ENCODE measurements at regions not wholly inside any gene's neighbourhood (a gene's known extent, or its start where the extent isn't known, plus 50 kb on each side); places are given as distances from the start of the nearest gene placed in this dataset.

GRCh38 chr20:7817286-7817685 lies 123.0 kb downstream of the HAO1 start:
- no peaks in the 10 kb centered on the region for H3K36me3 Mint-ChIP-seq (ENCODE audit: low read depth)
- no peaks in the 10 kb centered on the region for H3K4me1 Mint-ChIP-seq (ENCODE audit: low read depth)
- no peaks in the 10 kb centered on the region for H3K27me3 Mint-ChIP-seq
- intact Hi-C loops (cut with micrococcal nuclease), result no loop called here
- H3K9me3 Mint-ChIP-seq, result no peaks in the 10 kb centered on the region
- no peak overlapping the region for H3K27ac Mint-ChIP-seq
- H3K4me3 Mint-ChIP-seq, result no peak overlapping the region

DNA sequence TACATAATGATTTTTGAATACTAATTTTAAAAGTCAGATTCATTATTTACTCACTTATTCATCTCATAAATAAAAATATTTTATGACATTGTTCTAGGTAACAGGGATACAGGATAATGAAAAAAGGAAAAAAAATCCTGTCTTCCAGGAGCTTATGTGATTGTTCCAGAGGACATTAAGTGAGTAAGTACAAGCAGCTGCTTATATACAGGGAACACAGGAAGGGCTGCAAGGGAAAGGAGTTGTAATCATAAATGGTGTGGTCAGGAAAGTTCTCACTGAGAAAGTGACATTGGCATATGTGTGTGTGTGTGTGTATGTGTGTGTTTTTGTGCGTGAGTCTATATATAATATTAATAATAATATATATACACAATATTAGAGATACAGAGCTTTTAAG lies 121.8 kb downstream of the HAO1 start:
- intact Hi-C loops (cut with micrococcal nuclease), result no loop called here
- Mint-ChIP-seq H3K4me1 (ENCODE audit: low read depth) (no peaks in the 10 kb centered on the region), H3K4me3 (no peak overlapping the region), H3K36me3 (ENCODE audit: low read depth) (no peaks in the 10 kb centered on the region), H3K27ac (no peak overlapping the region), H3K27me3 (no peaks in the 10 kb centered on the region), H3K9me3 (no peaks in the 10 kb centered on the region)

- no peak overlapping the region for H3K4me3 Mint-ChIP-seq
- no peaks in the 10 kb centered on the region for H3K4me1 Mint-ChIP-seq (ENCODE audit: low read depth)
- H3K27me3 Mint-ChIP-seq, result no peaks in the 10 kb centered on the region
- no peak overlapping the region for H3K27ac Mint-ChIP-seq
- no peaks in the 10 kb centered on the region for H3K36me3 Mint-ChIP-seq (ENCODE audit: low read depth)
- no peaks in the 10 kb centered on the region for H3K9me3 Mint-ChIP-seq
- intact Hi-C loops (cut with micrococcal nuclease), result no loop called here
These were observed 119.4 kb downstream of the HAO1 start for GRCh38 chr20:7820897-7821296.

DNA sequence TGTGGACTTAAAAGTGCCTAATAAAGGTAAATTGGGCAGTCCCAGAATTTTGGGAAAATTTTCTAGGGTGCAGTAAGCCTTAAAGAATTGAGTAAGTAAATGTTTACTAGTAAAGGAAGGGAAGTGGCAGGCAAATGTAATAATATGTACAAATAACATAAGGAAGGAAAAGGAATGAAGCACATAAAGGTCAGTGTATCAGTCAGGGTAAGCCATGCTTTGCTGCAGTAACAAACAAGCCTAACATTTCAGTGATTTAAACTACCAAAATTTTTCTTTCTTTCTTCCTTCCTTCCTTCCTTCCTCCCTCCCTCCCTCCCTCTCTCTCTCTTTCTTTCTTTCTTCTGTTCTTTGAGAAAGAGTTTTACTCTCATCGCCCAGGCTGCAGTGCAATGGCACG lies 117.5 kb downstream of the HAO1 start:
- Mint-ChIP-seq H3K27ac (no peak overlapping the region), H3K36me3 (ENCODE audit: low read depth) (no peaks in the 10 kb centered on the region), H3K4me3 (no peak overlapping the region), H3K27me3 (no peaks in the 10 kb centered on the region), H3K9me3 (no peaks in the 10 kb centered on the region), H3K4me1 (ENCODE audit: low read depth) (no peaks in the 10 kb centered on the region)
- intact Hi-C loops (cut with micrococcal nuclease), result no loop called here

GRCh38 chr20:7828437-7828836 lies 111.8 kb downstream of the HAO1 start:
- H3K4me1 Mint-ChIP-seq (ENCODE audit: low read depth), result no peaks in the 10 kb centered on the region
- intact Hi-C loops (cut with micrococcal nuclease), result no loop called here
- no peak overlapping the region for H3K4me3 Mint-ChIP-seq
- no peaks in the 10 kb centered on the region for H3K36me3 Mint-ChIP-seq (ENCODE audit: low read depth)
- H3K27ac Mint-ChIP-seq, result no peak overlapping the region
- peaks cover 5% of the 10 kb centered on the region for H3K9me3 Mint-ChIP-seq
- H3K27me3 Mint-ChIP-seq, result no peaks in the 10 kb centered on the region

DNA sequence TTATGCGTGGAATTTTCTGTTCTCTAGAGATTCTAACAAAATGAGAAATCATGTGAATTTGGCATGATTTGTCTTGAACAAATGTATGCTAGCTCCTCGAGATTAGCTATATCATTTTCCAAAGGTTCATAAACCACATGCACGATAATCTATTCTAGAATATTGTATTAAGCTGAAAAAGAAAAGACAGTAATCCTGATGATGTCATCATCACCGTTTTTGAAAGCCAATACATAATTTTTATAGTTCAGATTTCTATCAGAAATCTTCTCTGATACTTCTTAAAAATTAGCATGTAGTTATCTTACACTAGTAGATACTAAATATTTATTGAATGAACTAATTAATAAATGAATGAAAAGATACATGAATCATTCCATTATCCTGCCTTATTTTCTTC lies 111.2 kb downstream of the HAO1 start:
- H3K4me3 Mint-ChIP-seq, result no peak overlapping the region
- peaks cover 10% of the 10 kb centered on the region for H3K9me3 Mint-ChIP-seq
- no peaks in the 10 kb centered on the region for H3K4me1 Mint-ChIP-seq (ENCODE audit: low read depth)
- no peak overlapping the region for H3K27ac Mint-ChIP-seq
- no peaks in the 10 kb centered on the region for H3K36me3 Mint-ChIP-seq (ENCODE audit: low read depth)
- intact Hi-C loops (cut with micrococcal nuclease), result no loop called here
- no peaks in the 10 kb centered on the region for H3K27me3 Mint-ChIP-seq

DNA sequence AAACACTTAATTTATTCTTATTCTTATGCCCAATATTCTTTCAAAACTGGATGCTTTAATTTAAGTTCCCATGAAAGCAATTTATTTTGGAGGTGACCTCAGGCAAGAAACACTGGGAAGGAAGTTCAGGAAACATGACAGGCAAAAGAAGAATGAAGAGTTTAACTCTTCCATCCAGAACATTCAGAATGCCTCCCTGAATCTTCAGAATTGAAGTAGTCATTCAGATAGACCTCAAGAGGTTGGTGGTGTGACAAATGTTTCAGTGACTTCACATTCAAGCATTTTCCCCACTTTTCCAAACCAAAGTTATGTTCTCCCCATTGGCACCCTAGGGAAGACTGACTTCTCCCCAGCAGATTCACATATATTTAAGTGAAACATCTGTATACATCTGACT lies 110.5 kb downstream of the HAO1 start:
- H3K4me1 Mint-ChIP-seq (ENCODE audit: low read depth), result no peaks in the 10 kb centered on the region
- H3K9me3 Mint-ChIP-seq, result peaks cover 16% of the 10 kb centered on the region
- no peak overlapping the region for H3K27ac Mint-ChIP-seq
- no peak overlapping the region for H3K4me3 Mint-ChIP-seq
- intact Hi-C loops (cut with micrococcal nuclease), result no loop called here
- H3K27me3 Mint-ChIP-seq, result no peaks in the 10 kb centered on the region
- no peaks in the 10 kb centered on the region for H3K36me3 Mint-ChIP-seq (ENCODE audit: low read depth)
